GM18502 (cell line): ENCODE measurements at regions not wholly inside any gene's neighbourhood (a gene's known extent, or its start where the extent isn't known, plus 50 kb on each side); places are given as distances from the start of the nearest gene placed in this dataset.

Source experiments
- ATAC-seq: cut with Tn5 transposase; IDR thresholded peaks from one replicate; pipeline ENCODE4 v1.9.1; 2021; ENCODE audit warnings: mild to moderate bottlenecking; ENCODE audit not compliant: unreplicated experiment, poor library complexity

- no peak for ATAC-seq
Observed at GRCh38 chr4:60209588-60209987, 990.5 kb upstream of the ADGRL3 start.

- ATAC-seq: no peak
Observed at GRCh38 chr4:60215906-60216305, 984.2 kb upstream of the ADGRL3 start.

- ATAC-seq: no peak
Observed at GRCh38 chr4:60216752-60217151, 983.4 kb upstream of the ADGRL3 start.

- ATAC-seq: no peak
Observed at GRCh38 chr4:60221866-60222265, 978.3 kb upstream of the ADGRL3 start.

- ATAC-seq: no peak
Observed at GRCh38 chr4:60223208-60223923, 976.8 kb upstream of the ADGRL3 start.

- no peak for ATAC-seq
Observed at GRCh38 chr4:60241866-60242265, 958.3 kb upstream of the ADGRL3 start.

GRCh38 chr4:60249784-60250183 lies 950.3 kb upstream of the ADGRL3 start:
- no peak for ATAC-seq

- no peak for ATAC-seq
Observed at GRCh38 chr4:60250657-60251056, 949.5 kb upstream of the ADGRL3 start.

- no peak for ATAC-seq
Observed at GRCh38 chr4:60259781-60260180, 940.3 kb upstream of the ADGRL3 start.

- no peak for ATAC-seq
Observed at GRCh38 chr4:60266505-60266904, 933.6 kb upstream of the ADGRL3 start.

GRCh38 chr4:60296386-60296785 lies 903.7 kb upstream of the ADGRL3 start:
- ATAC-seq: no peak

- no peak for ATAC-seq
Observed at GRCh38 chr4:60313611-60314178, 886.4 kb upstream of the ADGRL3 start.

- ATAC-seq: no peak
Observed at GRCh38 chr4:60314416-60314815, 885.7 kb upstream of the ADGRL3 start.

- ATAC-seq: no peak
Observed at GRCh38 chr4:60315586-60315985, 884.5 kb upstream of the ADGRL3 start.

GRCh38 chr4:60326735-60327134 lies 873.4 kb upstream of the ADGRL3 start:
- ATAC-seq: no peak

- ATAC-seq: no peak
Observed at GRCh38 chr4:60327651-60328050, 872.5 kb upstream of the ADGRL3 start.

GRCh38 chr4:60344908-60345307 lies 855.2 kb upstream of the ADGRL3 start:
- ATAC-seq: no peak

GRCh38 chr4:60345392-60345791 lies 854.7 kb upstream of the ADGRL3 start:
- no peak for ATAC-seq

GRCh38 chr4:60359746-60360367 lies 840.3 kb upstream of the ADGRL3 start:
- ATAC-seq: no peak

GRCh38 chr4:60365176-60365575 lies 835.0 kb upstream of the ADGRL3 start:
- no peak for ATAC-seq

- ATAC-seq: no peak
Observed at GRCh38 chr4:60366661-60367060, 833.5 kb upstream of the ADGRL3 start.

GRCh38 chr4:60368986-60369385 lies 831.1 kb upstream of the ADGRL3 start:
- no peak for ATAC-seq
